H1 (cell line): ENCODE measurements at regions not wholly inside any gene's neighbourhood (a gene's known extent, or its start where the extent isn't known, plus 50 kb on each side); places are given as distances from the start of the nearest gene placed in this dataset. TPM values are rescaled to one million over a fixed set of nuclear protein-coding genes. Genes with fewer than 3 reads are reported as not detected.
"Not testable (repeated sequence)": the region's sequence is repeated elsewhere in the genome, so short reads cannot be mapped to it uniquely, and the experiment has no call there.

ENCODE experiments used
- CTCF ChIA-PET: fragments of 300-600 bp; sonication (Branson Sonifier 250); formaldehyde crosslinking; loops from one replicate; lab custom pipeline; 2021; ENCODE audit not compliant: partially characterized antibody; lab: Charles Lee
- POLR2A ChIA-PET: fragments of 300-600 bp; sonication (Branson Sonifier 250); formaldehyde crosslinking; loops from one replicate; lab custom pipeline; 2021; ENCODE audit warnings: inconsistent platforms; ENCODE audit not compliant: partially characterized antibody; lab: Charles Lee
- DNase-seq, 2 experiments: peaks; one replicate each; pipeline versions ENCODE4 v3.0.0 to v3.0.0-alpha.2; 2010 to 2022; ENCODE audit warnings: low spot score in 2 of 2, low read depth in 1 of 2, mixed read lengths in 1 of 2
- FAIRE-seq: peaks from 2 replicates; lab custom pipeline; 2011; peaks lifted over from hg19 to GRCh38; lab: Jason Lieb, UNC
- H2AFZ ChIP-seq: 2 replicates; pipeline ENCODE4 v1.8.1; 2012; ENCODE audit warnings: low read length, inconsistent platforms
- H2AK5ac ChIP-seq: 2 replicates; pipeline ENCODE4 v1.6.1; 2013; ENCODE audit warnings: low read depth, low read length
- H2BK120ac ChIP-seq: replicated peaks from 2 replicates; pipeline ENCODE3; 2013; ENCODE audit warnings: low read depth, low read length, inconsistent platforms
- H2BK12ac ChIP-seq: 2 replicates; pipeline ENCODE4 v1.6.1; 2013; ENCODE audit warnings: low read depth, low read length
- H2BK15ac ChIP-seq: 2 replicates; pipeline ENCODE4 v1.6.1; 2013; ENCODE audit warnings: low read length
- H2BK20ac ChIP-seq: 2 replicates; pipeline ENCODE4 v1.6.1; 2013; ENCODE audit warnings: low read length
- H2BK5ac ChIP-seq: 2 replicates; pipeline ENCODE4 v1.6.1; 2013; ENCODE audit warnings: low read depth, low read length
- H3K14ac ChIP-seq: 2 replicates; pipeline ENCODE4 v1.6.1; 2013; ENCODE audit warnings: inconsistent platforms; ENCODE audit not compliant: insufficient read length
- H3K18ac ChIP-seq: 2 replicates; pipeline ENCODE4 v1.6.1; 2013; ENCODE audit warnings: low read length; ENCODE audit errors: extremely low read depth
- H3K23ac ChIP-seq: 2 replicates; pipeline ENCODE4 v1.6.1; 2013; ENCODE audit warnings: inconsistent platforms; ENCODE audit not compliant: insufficient read length
- H3K23me2 ChIP-seq: 2 replicates; pipeline ENCODE4 v1.6.1; 2013; ENCODE audit warnings: low read depth, low read length
- H3K27ac ChIP-seq: 2 replicates; pipeline ENCODE4 v1.6.1; 2011; ENCODE audit warnings: low read depth, low read length, inconsistent platforms
- H3K27me3 ChIP-seq, 4 experiments: replicated peaks in 1 of 4; 1 replicate in 1 of 4; 2 replicates in 3 of 4; pipeline versions ENCODE4 v1.6.1 to v1.8.1; 2011 to 2013; ENCODE audit warnings: low read length in 3 of 4, mild to moderate bottlenecking in 3 of 4, inconsistent platforms in 2 of 4, mixed read lengths in 2 of 4, moderate library complexity in 1 of 4; ENCODE audit not compliant: control insufficient read depth in 3 of 4, insufficient read depth in 3 of 4; ENCODE audit errors: extremely low read depth in 1 of 4
- H3K36me3 ChIP-seq, 4 experiments: 2 replicates each; pipeline versions ENCODE4 v1.6.1 to v1.8.1; 2011 to 2013; ENCODE audit warnings: mild to moderate bottlenecking in 4 of 4, low read length in 3 of 4, moderate library complexity in 2 of 4, control low read depth in 1 of 4, inconsistent platforms in 1 of 4; ENCODE audit not compliant: insufficient read depth in 4 of 4, control insufficient read depth in 2 of 4
- H3K4ac ChIP-seq: replicated peaks from 2 replicates; pipeline ENCODE3; 2013; ENCODE audit warnings: low read length, low read depth, mixed read lengths, inconsistent platforms; ENCODE audit not compliant: insufficient read length
- H3K4me1 ChIP-seq, 4 experiments: replicated peaks in 1 of 4; 1 replicate in 1 of 4; 2 replicates in 3 of 4; pipeline versions ENCODE4 v1.6.1 to v1.8.1; 2011 to 2013; ENCODE audit warnings: low read length in 3 of 4, inconsistent platforms in 2 of 4, mixed read lengths in 1 of 4; ENCODE audit not compliant: insufficient read depth in 4 of 4, control insufficient read depth in 3 of 4
- H3K4me2 ChIP-seq, 2 experiments: 2 replicates each; pipeline versions ENCODE4 v1.6.1 to v1.8.1; 2011 to 2013; ENCODE audit warnings: low read depth in 2 of 2, low read length in 2 of 2, control low read depth in 1 of 2, inconsistent platforms in 1 of 2, mild to moderate bottlenecking in 1 of 2; ENCODE audit not compliant: insufficient read depth in 1 of 2
- H3K4me3 ChIP-seq, 4 experiments: fragments of 200-600, 300-600 bp in 1 of 4; sonication (generic), shearing (Covaris generic), sonication (Bioruptor Twin) in 1 of 4; 2 replicates each; pipeline versions ENCODE4 v1.5.1 to v1.8.1; 2011 to 2016; ENCODE audit warnings: low read length in 4 of 4, low read depth in 3 of 4, control low read depth in 2 of 4, inconsistent platforms in 2 of 4, mild to moderate bottlenecking in 2 of 4, mixed read lengths in 1 of 4, moderate library complexity in 1 of 4; ENCODE audit not compliant: insufficient read depth in 2 of 4; ENCODE audit errors: extremely low read depth in 1 of 4
- H3K56ac ChIP-seq: replicated peaks from 2 replicates; pipeline ENCODE3; 2013; ENCODE audit warnings: low read depth, mild to moderate bottlenecking, mixed read lengths, low read length, inconsistent platforms; ENCODE audit not compliant: insufficient read length
- H3K79me1 ChIP-seq: 2 replicates; pipeline ENCODE4 v1.6.1; 2013; ENCODE audit warnings: low read depth, low read length, control low read depth
- H3K79me2 ChIP-seq, 2 experiments: 2 replicates each; pipeline versions ENCODE4 v1.6.1 to v1.8.1; 2012 to 2013; ENCODE audit warnings: low read length in 2 of 2, mild to moderate bottlenecking in 2 of 2, inconsistent platforms in 1 of 2; ENCODE audit not compliant: insufficient read depth in 2 of 2, control insufficient read depth in 1 of 2
- H3K9ac ChIP-seq, 4 experiments: replicated peaks in 1 of 4; 1 replicate in 1 of 4; 2 replicates in 3 of 4; pipeline versions ENCODE4 v1.6.1 to v1.8.1; 2011 to 2013; ENCODE audit warnings: low read depth in 3 of 4, low read length in 3 of 4, control low read depth in 2 of 4, mild to moderate bottlenecking in 2 of 4, moderate library complexity in 2 of 4, inconsistent platforms in 1 of 4; ENCODE audit errors: extremely low read depth in 1 of 4
- H3K9me3 ChIP-seq, 2 experiments: 2 replicates each; pipeline versions ENCODE4 v1.6.1 to v1.8.1; 2012 to 2013; ENCODE audit warnings: mild to moderate bottlenecking in 2 of 2, moderate library complexity in 2 of 2, control low read depth in 1 of 2, inconsistent platforms in 1 of 2, low read depth in 1 of 2, low read length in 1 of 2, mixed read lengths in 1 of 2; ENCODE audit not compliant: insufficient read depth in 2 of 2
- H4K20me1 ChIP-seq, 2 experiments: replicated peaks in 1 of 2; 2 replicates each; pipeline versions ENCODE3 to v1.8.1; 2011 to 2013; ENCODE audit warnings: inconsistent platforms in 2 of 2, low read length in 2 of 2, mild to moderate bottlenecking in 1 of 2; ENCODE audit not compliant: insufficient read depth in 2 of 2, control insufficient read depth in 1 of 2
- H4K5ac ChIP-seq: 2 replicates; pipeline ENCODE4 v1.6.1; 2013; ENCODE audit warnings: low read length, low read depth, mixed read lengths, inconsistent platforms; ENCODE audit not compliant: insufficient read length
- H4K8ac ChIP-seq: 2 replicates; pipeline ENCODE4 v1.8.0; 2013; ENCODE audit warnings: mild to moderate bottlenecking, moderate library complexity, low read length, inconsistent platforms; ENCODE audit not compliant: insufficient read depth; ENCODE audit errors: extremely low read depth
- H4K91ac ChIP-seq: replicated peaks from 2 replicates; pipeline ENCODE3; 2013; ENCODE audit warnings: low read length, mixed read lengths, inconsistent platforms; ENCODE audit not compliant: insufficient read length
- WGBS, 2 experiments: shearing (Covaris generic) in 1 of 2; methylation state at CpG; one replicate each; pipeline versions ENCODE4 v1.1.6 to v1.1.7; 2013 to 2015; ENCODE audit warnings: low lambda C conversion rate in 2 of 2, mixed read lengths in 2 of 2, inconsistent platforms in 1 of 2, low coverage in 1 of 2, missing lambda C conversion rate in 1 of 2; ENCODE audit not compliant: insufficient replicate concordance in 2 of 2, insufficient coverage in 1 of 2, insufficient read length in 1 of 2; ENCODE audit errors: extremely low coverage in 1 of 2, missing lambda C conversion rate in 1 of 2; 5-methylcytosine and 5-hydroxymethylcytosine counted together
- small RNA-seq: library from polyadenylated mRNA; stranded (forward); fragments of <200 nt; extraction: miRNeasy Mini kit (QIAGEN cat#:217004); gene quantifications from one replicate; pipeline ENCODE3, GENCODE V24; 2013; ENCODE audit not compliant: insufficient read depth

GRCh38 chr2:131922854-131923253 is 238.9 kb downstream of the ANKRD30BL start:
- POLR2A ChIA-PET, H4K8ac ChIP-seq, H3K79me2 ChIP-seq, H2AK5ac ChIP-seq, H3K23ac ChIP-seq, FAIRE-seq, H3K56ac ChIP-seq, H3K18ac ChIP-seq, H3K9ac ChIP-seq, H2BK20ac ChIP-seq, H2BK5ac ChIP-seq, H3K27me3 ChIP-seq, H4K5ac ChIP-seq, H3K4me3 ChIP-seq, H3K36me3 ChIP-seq, H3K4me2 ChIP-seq, H3K79me1 ChIP-seq, H3K14ac ChIP-seq, H3K4me1 ChIP-seq, H3K23me2 ChIP-seq, H2BK15ac ChIP-seq, H4K91ac ChIP-seq, H4K20me1 ChIP-seq, H2AFZ ChIP-seq, DNase-seq, H2BK120ac ChIP-seq, H3K4ac ChIP-seq, CTCF ChIA-PET, H2BK12ac ChIP-seq, H3K27ac ChIP-seq, H3K9me3 ChIP-seq: not testable (repeated sequence)
- 89% methylated on average over 2 of the region's 2 CpGs; no CpG with 5 or more reads in 1 of the 2 experiments for WGBS, 2 experiments

Small RNA genes lying in the stretch of these regions (small RNA-seq; reads per million reads assigned to genes)
- not detected for gene AC093787.1
